GM12864 (cell line): ENCODE measurements at regions not wholly inside any gene's neighbourhood (a gene's known extent, or its start where the extent isn't known, plus 50 kb on each side); places are given as distances from the start of the nearest gene placed in this dataset.

Source experiments
- DNase-seq: peaks from one replicate; pipeline ENCODE4 v3.0.0-alpha.2; 2011; ENCODE audit warnings: low read depth
- H3K4me3 ChIP-seq: 2 replicates; pipeline ENCODE4 v1.5.1; 2011; ENCODE audit warnings: mild to moderate bottlenecking, low read depth, low read length, control low read depth
- TF ChIP-seq, protein P1 (sequence below): IDR thresholded peaks from 2 replicates; pipeline ENCODE4 v1.5.1; 2011; ENCODE audit warnings: low read depth, mild to moderate bottlenecking, moderate library complexity, low read length, control low read depth, inconsistent platforms; ENCODE audit errors: missing control alignments

DNA sequence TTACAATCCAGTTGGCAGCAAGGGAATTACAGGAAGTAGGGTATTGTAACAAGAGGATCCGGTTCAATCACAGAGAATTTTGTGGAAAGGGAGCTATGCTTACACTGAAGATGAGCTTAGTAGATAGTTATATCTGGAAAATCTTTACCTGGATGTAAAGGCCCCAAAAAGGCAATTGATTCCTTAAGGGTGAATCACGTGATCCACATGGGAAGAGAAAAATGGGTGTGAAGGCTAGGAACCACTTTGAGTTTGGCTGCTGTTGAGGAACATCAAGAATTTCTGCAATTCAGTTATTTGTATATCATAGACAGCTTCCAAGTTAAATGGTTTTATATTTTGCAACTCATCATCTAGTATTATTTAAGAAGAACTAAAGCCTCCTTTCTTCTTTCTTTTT is 194.0 kb upstream of the ARHGAP24 start:
- no peak overlapping the region for H3K4me3 ChIP-seq
- no peak for DNase-seq
- TF ChIP-seq, protein P1, sequence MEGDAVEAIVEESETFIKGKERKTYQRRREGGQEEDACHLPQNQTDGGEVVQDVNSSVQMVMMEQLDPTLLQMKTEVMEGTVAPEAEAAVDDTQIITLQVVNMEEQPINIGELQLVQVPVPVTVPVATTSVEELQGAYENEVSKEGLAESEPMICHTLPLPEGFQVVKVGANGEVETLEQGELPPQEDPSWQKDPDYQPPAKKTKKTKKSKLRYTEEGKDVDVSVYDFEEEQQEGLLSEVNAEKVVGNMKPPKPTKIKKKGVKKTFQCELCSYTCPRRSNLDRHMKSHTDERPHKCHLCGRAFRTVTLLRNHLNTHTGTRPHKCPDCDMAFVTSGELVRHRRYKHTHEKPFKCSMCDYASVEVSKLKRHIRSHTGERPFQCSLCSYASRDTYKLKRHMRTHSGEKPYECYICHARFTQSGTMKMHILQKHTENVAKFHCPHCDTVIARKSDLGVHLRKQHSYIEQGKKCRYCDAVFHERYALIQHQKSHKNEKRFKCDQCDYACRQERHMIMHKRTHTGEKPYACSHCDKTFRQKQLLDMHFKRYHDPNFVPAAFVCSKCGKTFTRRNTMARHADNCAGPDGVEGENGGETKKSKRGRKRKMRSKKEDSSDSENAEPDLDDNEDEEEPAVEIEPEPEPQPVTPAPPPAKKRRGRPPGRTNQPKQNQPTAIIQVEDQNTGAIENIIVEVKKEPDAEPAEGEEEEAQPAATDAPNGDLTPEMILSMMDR: no peak

DNA sequence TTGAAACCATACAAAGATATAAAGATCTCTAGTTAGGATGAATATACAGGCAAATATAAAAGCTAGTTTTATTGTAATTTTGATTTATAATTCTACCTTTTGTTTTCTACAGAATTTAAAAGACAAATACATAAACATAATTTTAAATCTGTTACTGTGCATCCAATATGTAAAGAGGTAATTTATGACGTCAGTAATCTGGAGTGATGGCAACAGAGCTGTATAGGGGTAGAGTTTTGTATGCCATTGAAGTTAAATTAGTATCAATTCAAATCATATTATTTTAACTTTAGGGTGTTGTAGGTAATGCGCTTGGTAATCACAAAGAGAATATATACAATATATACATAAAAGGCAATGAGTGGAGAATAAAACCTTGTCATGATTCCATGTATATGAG is 183.7 kb upstream of the ARHGAP24 start:
- no peak for DNase-seq
- TF ChIP-seq, protein P1: no peak
- no peak overlapping the region for H3K4me3 ChIP-seq

DNA sequence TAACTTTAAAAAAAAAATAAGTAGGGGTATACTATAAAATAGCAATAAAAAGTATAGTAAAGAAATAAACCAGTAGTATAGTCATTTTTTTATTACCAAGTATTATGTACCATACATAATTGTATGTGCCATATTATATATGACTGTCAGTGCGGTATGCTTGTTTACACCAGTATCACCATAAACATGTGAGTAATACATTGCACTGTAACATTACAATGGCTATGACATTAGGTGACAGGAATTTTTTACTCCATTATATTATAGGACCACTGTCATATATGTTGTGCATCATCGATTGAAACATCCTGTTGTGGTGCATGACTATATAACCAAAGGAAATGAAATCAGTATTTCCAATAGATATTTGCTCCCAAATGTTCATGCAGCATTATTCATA is 176.9 kb upstream of the ARHGAP24 start:
- TF ChIP-seq, protein P1: no peak
- DNase-seq: no peak
- H3K4me3 ChIP-seq: no peak overlapping the region

- H3K4me3 ChIP-seq: no peak overlapping the region
- TF ChIP-seq, protein P1: no peak
- DNase-seq: no peak
Measured at GRCh38 chr4:85302193-85302736, 172.7 kb upstream of the ARHGAP24 start.

- TF ChIP-seq, protein P1: no peak
- no peak overlapping the region for H3K4me3 ChIP-seq
- no peak for DNase-seq
Measured at GRCh38 chr4:85302756-85303155, 172.2 kb upstream of the ARHGAP24 start.

GRCh38 chr4:85318415-85318814 is 156.5 kb upstream of the ARHGAP24 start:
- TF ChIP-seq, protein P1: no peak
- no peak overlapping the region for H3K4me3 ChIP-seq
- no peak for DNase-seq

GRCh38 chr4:85358831-85359230 is 116.1 kb upstream of the ARHGAP24 start:
- TF ChIP-seq, protein P1: no peak
- DNase-seq: no peak
- no peak overlapping the region for H3K4me3 ChIP-seq
